GM18502 (cell line): ENCODE measurements at regions not wholly inside any gene's neighbourhood (a gene's known extent, or its start where the extent isn't known, plus 50 kb on each side); places are given as distances from the start of the nearest gene placed in this dataset.

Experiments
- ATAC-seq: cut with Tn5 transposase; IDR thresholded peaks from one replicate; pipeline ENCODE4 v1.9.1; 2021; ENCODE audit warnings: mild to moderate bottlenecking; ENCODE audit not compliant: unreplicated experiment, poor library complexity

DNA sequence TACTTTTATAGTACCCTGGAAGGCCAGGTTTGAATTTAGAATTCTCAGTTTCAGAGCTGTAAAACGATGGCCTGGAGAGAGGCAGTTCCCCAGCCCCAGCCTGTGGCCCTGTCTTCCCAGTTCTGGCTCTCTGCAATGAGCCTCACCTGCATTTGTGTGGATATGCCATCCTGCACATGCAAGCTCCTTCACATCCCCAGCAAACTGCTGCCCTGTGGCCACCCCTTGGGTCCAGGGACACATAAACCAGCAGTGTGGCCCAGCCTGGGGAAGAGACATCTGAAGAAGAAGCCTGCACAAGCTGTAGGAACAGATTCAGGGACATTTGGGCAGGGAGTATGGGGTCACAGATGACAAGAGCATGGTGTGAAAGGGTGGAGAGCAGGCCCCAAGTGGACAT lies 174.3 kb upstream of the CRY1 start:
- ATAC-seq, result no peak

DNA sequence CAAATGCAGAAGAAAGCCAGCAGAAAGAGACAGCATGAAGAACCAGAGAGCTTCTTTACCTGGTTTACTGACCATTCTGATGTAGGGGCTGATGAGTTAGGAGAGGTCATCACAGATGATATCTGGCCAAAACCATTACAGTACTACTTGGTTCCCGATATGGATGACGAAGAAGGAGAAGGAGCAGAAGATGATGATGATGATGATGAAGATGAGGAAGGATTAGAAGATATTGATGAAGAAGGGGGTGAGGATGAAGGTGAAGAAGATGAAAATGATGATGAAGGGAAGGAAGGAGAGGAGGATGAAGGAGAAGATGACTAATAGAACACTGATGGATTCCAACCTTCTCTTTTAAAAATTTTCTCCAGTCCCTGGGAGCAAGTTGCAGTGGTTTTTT lies 178.2 kb upstream of the CRY1 start:
- ATAC-seq, result no peak

DNA sequence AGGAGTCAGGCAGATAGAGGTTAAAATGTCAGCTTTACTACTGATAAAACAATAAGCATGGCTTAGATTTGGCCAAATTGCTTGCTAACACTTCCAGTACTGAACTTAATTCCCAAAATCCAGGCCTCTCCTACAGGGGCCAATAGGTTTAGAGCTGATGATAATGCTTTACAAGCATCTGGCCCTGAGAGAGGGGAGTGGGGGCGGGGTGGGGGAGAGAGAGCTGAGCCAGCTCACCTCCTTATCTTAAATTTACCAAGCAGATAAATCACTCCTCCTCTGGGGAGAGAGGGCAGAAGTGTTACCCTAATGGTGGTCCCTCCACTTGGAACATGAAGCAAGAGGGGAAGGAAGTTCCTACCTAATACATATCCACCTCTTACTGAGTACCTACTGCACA lies 182.2 kb upstream of the CRY1 start:
- no peak for ATAC-seq

DNA sequence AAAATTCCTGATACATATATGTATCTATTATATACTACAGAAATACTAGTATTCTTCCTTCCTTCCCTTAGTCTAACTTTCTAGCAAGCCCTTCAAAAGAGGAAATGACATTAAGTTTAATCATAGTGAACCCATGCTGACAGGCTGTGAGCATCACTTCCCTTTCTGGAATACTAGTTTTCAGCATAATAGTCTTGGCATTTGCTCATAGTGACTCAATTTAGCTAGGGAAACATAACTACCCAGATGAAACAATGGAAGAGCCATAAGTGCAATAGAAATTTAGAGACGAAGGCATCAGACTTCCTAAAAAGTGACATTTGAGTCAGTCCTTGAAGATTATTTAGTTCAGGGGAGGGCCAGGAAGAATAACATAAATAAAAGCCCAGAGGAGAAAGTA lies 184.5 kb upstream of the CRY1 start:
- ATAC-seq, result no peak

DNA sequence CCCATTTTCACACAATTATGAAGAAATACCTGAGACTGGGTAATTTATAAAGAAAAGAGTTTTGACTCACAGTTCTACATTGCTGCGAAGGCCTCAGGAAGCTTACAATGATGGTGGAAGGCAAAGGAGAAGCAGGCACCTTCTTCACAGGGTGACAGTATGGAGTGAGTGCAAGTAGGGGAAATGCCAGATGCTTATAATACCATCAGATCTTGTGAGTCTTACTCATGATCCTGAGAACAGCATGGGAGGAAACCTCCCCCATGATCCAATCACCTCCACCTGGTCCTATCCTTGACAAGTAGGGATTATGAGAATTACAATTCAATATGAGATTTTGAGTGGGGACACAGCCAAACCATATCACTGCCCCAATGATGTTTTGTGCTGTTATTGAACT lies 189.3 kb upstream of the CRY1 start:
- no peak for ATAC-seq

DNA sequence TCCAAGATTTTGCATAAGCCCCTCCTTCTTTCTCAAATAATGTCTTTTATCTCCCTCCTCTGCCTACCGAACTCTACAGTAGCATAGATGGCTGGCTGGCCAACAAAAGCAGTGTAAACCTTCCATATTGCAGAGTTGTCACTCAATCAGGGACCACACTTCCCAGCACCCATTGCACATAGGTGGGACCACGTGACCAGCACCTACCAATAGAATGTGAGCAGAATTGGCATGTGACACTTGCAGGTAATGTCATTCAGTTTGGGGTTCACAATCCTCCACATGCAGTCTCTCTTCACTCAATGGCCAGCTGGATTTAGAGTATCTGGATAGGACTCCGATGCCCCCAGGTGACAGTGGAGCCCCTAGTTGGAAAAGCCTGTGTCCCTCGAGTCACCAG lies 190.3 kb upstream of the CRY1 start:
- no peak for ATAC-seq

DNA sequence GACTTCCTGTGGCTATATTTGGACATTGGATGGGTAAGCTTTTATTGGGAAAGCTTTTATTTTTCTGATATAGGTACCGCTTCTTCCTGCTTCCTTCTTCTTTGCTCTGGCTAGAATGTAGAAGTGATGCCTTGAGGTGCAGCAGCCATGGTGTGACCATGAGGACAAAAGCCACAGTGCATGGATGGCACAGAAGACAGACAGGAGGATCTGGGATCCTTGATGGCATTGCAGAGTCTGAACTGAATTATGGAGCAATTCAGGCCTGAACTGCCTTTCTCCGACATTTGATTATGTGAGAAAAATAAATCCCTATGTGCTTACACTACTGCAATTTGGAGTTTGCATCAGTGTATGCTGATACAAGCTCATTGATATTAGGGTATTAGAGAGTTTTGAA lies 191.3 kb upstream of the CRY1 start:
- ATAC-seq, result no peak

DNA sequence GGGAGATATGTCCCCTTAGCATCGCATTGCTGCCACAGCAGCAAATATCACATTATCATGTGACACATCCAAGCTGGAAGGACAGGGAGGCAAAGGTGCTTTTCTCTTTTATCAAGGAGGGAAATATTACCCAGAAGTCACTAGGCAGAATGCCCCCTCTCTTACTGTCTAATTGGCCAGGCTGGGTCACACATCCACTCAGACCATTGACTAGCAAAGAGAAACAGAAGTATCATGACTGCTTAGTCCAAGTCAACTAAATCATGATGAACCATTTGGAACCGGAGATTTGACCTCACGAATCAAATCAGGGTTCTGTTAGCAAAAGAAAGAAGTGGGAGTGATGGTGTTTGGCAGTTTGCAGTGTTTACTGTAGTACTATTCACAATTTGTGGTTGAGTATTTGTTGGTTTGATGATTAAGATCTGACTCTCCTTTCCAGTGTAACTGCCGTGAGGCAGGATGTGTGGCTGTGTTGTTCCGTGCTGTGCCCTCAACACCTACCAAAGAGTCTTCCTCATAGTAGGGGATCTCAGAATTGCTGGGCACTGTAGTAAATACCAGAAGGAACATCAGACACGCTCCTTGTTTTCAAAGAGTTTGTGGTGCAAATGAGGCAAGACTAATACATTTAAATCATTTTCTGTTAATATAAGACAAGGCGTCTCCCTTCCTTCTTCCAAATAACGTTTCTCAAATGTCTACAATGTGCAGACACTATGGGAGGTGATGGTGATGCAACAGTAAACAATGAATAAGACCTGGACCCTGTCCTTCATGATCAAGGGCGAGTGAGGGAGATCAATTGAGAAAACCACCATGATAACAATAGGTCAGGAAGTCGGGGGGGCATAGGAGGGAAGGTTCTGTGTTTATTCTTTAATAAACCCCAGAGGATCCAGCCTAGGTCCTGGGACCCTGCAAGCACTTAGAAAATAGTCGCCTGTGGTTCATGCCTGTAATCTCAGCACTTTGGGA lies 194.4 kb upstream of the CRY1 start:
- no peak for ATAC-seq

DNA sequence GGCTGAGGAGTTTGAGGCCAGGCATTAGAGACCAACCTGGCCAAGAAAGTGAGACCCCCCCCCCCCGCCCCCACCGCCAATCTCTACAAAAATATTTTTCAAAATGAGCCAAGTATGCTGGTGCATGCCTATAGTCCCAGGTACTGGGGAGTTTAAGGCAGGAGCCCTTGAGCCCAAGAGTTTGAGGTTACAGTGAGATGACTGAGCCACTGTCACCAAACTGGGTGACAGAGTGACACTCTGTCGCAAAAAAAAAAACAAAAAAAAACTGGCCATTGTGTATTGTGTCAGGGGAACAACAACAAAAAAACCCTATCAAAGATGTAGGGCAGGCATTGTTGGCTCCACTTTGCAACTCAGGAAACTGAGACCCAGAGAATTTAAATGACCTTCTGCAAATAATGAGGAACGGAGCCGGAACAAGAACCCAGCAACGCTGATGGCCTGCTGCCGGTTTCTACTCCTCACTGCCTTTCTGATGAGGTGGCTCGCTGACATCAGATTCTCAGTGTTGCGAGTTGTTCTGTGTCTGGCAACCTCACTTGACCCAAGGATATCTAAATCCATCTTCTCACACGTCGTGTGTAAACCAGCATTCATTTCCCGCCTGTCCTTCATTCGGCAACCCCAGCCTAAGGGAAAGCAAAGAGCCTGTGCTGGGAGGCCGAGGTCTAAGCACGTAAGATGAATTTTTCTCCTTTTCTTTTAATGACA lies 195.2 kb upstream of the CRY1 start:
- no peak for ATAC-seq

DNA sequence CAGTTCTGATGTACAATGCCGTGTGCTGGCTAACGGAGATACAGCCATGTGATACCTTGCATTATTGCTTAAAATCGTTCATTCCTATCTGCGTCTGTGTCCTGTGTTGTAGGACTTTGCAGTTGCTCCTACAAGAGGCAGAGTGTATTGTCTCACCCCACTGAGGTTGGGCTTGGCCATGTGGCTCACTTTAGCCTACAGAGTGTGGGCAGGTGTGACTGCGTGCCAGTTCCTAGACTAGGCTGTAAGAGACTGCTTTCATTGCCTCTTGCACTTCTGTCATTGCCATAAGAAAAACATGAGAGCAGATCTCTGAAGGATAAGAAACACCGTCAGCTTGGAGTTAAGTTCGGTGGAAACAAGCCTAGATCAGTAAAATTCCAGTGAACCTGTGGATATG lies 197.7 kb upstream of the CRY1 start:
- no peak for ATAC-seq

DNA sequence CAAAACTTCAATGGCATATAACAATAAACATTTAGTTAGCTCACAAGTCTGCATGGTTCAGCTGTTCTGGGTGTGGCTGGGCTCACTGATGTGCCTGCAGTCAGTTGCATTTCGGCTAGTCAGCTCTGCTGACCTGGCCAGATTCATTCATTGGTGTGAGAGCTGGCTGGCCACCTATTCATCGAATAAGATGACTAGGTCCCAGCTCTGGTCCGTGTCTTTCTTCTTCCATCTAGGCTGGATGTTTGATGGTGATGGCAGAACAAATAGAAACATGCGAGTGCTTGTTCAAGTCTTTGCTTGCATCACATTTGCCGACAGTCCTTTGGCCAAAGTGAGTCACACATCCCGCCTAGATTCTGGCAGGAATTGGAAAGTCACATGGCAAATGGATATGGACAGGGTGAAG lies 203.3 kb upstream of the CRY1 start:
- no peak for ATAC-seq

DNA sequence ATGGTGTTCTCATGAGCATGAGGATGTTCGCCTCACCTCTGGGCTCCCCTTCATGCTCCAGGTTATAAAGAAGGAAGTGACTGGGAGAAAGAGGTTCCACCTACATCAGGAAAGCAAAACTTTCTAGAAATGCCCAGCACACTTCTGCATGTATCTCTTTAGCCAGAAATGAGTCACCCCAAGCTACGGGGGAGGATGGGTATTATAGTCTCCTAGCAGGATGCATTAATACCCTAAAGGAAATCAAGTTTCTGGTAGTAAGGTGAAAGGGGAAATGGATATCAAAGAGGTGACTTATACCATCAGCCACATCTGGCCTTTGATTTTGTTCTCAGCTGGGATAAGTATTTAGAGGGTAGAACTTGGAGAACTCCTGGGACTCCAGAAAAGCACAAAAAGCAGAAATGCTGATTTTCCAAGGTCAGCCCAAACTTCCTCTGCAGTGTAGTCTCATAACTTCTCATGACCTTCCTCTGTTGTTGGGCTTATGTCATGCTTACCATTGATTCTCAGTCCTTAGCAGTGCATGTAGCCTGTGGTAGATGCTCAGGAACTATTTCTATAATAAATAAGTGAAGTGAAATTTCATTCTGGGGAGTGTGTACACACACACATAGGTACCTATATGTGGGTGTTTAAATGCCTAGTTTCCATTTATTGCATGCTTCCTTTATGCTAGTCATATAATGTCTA lies 209.4 kb upstream of the CRY1 start:
- no peak for ATAC-seq

DNA sequence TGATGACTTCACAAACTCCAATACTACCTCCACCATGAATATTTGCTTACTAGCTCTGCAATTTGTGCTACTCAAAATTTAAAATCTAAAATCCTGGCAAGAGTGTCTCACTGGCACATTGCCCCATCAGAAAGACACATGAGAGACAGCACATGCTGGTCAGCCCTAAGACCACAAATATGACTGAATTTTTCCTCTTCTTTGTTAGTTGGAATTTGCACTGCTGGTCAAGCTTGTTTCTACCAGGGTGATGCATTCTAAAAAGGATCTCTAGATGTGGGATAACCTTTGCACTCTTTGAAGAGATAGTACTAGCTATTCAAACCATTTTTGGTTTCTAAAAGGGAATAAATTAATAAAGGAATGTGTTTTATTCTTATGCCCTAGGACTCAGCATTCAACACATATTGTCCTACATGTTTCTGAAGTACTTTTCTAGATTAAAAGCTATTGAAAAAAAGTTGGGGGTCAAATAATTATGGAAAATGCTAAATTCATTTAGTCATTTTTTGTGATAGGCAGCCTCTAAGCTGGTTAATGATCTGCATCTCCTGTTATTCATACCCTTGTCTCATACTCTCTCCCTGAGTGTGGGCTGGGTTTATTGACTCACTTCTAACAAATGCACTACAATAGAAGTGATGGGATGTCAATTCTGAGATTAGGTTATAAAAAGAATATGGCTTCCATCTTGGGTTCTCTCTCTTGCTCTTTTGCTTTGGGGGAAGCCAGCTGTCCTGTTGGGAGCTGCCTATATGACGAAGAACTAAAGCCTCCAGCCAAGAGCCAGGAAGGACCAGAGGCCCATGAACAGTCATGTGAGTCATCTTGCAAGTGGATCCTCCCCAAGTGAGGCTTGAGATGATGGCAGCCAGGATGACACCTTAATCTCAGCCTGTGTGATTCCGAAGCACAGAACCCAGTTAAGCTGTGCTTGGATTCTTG lies 211.5 kb upstream of the CRY1 start:
- no peak for ATAC-seq

DNA sequence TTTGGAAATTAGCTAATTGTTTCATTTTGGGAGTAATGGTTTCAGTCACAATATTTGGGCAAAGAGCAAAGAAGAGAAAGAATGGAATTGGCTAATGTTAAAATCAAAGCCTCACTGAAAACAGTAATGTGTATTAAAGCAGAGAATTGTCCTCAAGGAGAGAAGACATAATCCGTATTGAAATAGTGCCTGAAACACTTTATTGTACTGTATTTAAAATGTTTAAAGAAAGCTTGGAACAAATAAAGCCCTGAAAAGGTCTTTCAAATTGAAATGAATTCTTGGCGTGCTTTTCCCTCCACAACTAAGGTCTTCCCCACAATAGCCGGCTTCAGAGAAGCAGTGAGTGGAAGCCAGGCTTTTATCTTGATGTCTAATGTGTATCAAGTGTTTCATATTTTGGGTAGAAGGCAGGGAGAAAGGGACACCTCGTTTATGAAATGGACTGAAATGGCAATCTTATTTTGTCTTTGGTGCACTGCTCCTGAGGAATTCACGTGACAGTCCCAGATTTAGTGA lies 212.9 kb upstream of the CRY1 start:
- ATAC-seq, result no peak

DNA sequence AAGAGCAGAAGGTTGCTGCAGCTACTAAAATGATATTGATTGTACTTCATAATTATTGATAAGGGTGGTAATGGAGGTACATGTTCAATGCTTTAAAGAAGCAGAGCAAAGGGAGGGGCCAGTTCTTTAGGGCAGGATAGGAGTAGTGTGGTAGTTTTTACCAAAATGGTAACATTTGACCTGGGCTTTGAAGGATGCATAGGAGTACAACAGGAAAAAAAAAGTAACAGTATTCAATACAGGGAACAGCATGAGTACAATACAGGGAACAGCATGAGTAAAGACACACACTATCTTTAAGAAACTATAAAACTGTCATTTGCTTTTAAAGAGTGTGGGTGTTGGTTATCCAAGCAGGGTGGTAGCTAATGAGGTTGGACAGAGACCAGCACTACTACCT lies 215.0 kb upstream of the CRY1 start:
- no peak for ATAC-seq

DNA sequence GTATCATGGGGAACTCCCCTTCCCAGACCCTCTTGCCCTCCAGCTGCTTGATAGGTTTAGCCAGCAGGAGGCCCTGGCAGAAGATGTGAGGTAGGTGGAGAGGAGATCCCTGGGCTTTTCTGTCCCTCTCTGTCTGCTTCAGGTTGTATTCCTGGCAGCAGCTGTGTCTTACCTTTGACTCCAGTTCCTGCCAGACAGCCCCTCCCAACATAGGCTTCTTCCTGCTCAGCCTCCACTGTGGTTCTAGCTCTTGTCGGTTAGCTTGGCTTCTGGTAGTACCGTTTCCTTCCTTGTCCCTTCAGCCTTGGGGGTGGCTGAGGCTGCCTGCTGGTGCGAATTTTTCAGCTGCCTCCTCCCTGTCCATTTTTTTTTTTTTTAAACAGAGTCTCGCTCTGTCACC lies 215.7 kb upstream of the CRY1 start:
- no peak for ATAC-seq

DNA sequence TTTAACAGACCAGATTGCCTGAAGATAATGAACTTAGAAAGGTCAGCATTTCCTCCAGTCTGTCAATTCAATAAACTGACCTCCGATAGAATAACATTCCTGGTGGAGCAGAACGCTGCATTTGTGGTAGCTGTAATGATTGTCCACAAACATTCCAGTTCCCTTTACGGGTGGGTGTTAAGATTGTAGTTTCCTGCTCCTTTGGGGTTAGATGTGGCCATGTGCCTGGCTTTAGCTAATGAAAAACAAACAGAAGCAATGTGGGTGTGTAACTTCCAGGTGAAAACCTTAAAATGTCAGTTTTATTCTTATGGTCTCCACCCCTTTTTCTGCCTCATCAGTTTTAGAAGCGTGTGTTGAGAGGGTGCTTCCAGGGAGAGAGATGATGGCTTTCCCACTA lies 217.3 kb upstream of the CRY1 start:
- no peak for ATAC-seq

DNA sequence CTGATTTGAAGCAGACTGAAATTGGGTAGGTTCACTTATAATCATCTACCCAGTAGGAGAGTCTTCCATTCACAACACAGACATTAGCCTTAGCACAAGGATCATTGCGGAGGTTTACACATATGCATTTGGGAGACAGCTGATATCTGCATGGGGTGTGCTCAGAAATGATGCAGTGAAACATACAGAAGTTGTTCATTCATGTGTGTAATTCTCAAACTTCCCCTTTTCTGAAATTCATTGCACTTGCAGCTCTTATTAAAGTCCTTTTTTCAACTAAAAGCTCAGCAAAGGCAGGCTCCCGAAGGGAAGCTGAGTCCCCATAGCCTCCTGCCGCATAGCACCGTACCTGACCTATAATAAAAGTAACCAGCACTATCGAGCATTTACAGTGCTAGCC lies 218.3 kb upstream of the CRY1 start:
- ATAC-seq, result no peak

DNA sequence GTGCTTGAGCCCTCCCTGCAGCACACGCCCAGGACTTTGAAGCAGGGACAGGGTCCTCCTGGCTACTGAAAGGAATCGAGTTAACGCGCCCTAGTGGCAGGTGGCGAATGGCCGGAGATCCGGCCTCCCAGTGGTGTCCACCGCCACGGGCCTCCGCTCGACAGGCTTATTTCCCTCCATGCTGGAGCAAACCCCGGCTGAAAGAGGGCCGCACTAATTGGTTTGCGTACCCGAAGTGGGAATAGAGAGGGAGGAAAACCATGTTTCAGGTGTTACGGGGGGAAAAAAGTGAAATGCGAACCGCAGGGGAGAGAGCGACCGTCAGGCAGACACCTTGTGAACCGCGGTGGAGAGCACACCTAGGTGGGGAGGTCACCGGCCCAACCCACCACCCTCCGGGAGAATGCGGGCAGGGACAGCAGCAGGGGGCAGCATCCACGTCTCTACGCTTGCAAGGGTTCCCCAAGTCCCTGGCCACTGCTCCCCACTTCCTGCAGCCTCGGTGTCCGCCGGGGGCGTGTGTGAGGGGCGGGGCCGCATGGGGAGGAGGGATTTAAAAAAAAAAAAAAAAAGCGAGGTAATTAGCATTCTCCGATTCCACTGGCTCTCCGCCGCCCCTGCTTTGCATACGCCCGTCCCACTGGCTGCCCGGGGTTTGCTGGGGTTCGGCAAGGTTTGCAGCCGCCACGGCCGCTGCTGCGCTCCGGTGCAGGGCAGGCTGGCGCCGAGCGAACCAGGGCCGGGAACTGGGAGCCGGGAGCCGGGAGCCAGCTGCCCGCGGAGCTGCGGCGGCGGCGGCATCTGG lies 224.6 kb upstream of the CRY1 start:
- peak; percentile 44 for ATAC-seq
